WERI-Rb-1 (cell line): ENCODE measurements at regions not wholly inside any gene's neighbourhood (a gene's known extent, or its start where the extent isn't known, plus 50 kb on each side); places are given as distances from the start of the nearest gene placed in this dataset.

Experiments
- DNase-seq: peaks from one replicate; pipeline ENCODE4 v3.0.0-alpha.2; 2020
- H3K27ac ChIP-seq: fragments of 250-450 bp; sonication (Bioruptor Pico); 2 replicates; pipeline ENCODE4 v1.5.1; 2020; ENCODE audit warnings: mild to moderate bottlenecking, moderate library complexity
- H3K27me3 ChIP-seq: fragments of 250-450 bp; sonication (Bioruptor Pico); 2 replicates; pipeline ENCODE4 v1.5.1; 2021; ENCODE audit warnings: mild to moderate bottlenecking, low read depth, moderate library complexity; ENCODE audit not compliant: insufficient read depth, severe bottlenecking
- H3K36me3 ChIP-seq: fragments of 250-450 bp; sonication (Bioruptor Pico); 2 replicates; pipeline ENCODE4 v1.5.1; 2020; ENCODE audit warnings: mild to moderate bottlenecking, moderate library complexity
- H3K4me3 ChIP-seq: 2 replicates; pipeline ENCODE4 v1.5.1; 2011; ENCODE audit warnings: low read depth, mild to moderate bottlenecking, control low read depth, low read length
- H3K9me3 ChIP-seq: fragments of 250-450 bp; sonication (Bioruptor Pico); 2 replicates; pipeline ENCODE4 v1.5.1; 2021; ENCODE audit warnings: mild to moderate bottlenecking, moderate library complexity; ENCODE audit not compliant: severe bottlenecking
- CTCF ChIP-seq: IDR thresholded peaks from 2 replicates; pipeline ENCODE4 v1.5.1; 2011; ENCODE audit warnings: low read depth, mild to moderate bottlenecking, control low read depth, inconsistent platforms, low read length

GRCh38 chr5:73390972-73391371 is 57.6 kb downstream of the FOXD1 start:
- Histone ChIP-seq H3K27me3 (no peaks in the 10 kb centered on the region), H3K9me3 (peaks cover 1% of the 10 kb centered on the region), H3K36me3 (no peaks in the 10 kb centered on the region), H3K4me3 (no peak overlapping the region), H3K27ac (no peak overlapping the region)
- DNase-seq, result no peak
- no peak for TF ChIP-seq CTCF

GRCh38 chr5:73388740-73389139 is 59.8 kb downstream of the FOXD1 start:
- DNase-seq, result peak; percentile 46
- H3K9me3 ChIP-seq, result peaks cover 14% of the 10 kb centered on the region
- no peaks in the 10 kb centered on the region for H3K27me3 ChIP-seq
- H3K36me3 ChIP-seq, result no peaks in the 10 kb centered on the region
- peak overlapping the region; percentile 80 for H3K27ac ChIP-seq
- no peak for TF ChIP-seq CTCF
- H3K4me3 ChIP-seq, result no peak overlapping the region

- no peak for TF ChIP-seq CTCF
- H3K27ac ChIP-seq, result peak overlapping the region; percentile 80
Measured at GRCh38 chr5:73388306-73388684, 60.3 kb downstream of the FOXD1 start.

GRCh38 chr5:73387601-73388305 is 60.8 kb downstream of the FOXD1 start:
- Histone ChIP-seq H3K9me3 (peaks cover 20% of the 10 kb centered on the region), H3K4me3 (no peak overlapping the region), H3K27ac (peak overlapping the region; percentile 65), H3K36me3 (no peaks in the 10 kb centered on the region), H3K27me3 (no peaks in the 10 kb centered on the region)
- no peak for DNase-seq
- TF ChIP-seq CTCF, result no peak

More at GRCh38 chr5:73388306-73388684, 60.3 kb downstream of the FOXD1 start:
- Histone ChIP-seq H3K9me3 (peaks cover 16% of the 10 kb centered on the region), H3K4me3 (no peak overlapping the region), H3K27me3 (no peaks in the 10 kb centered on the region), H3K36me3 (no peaks in the 10 kb centered on the region)
- DNase-seq, result peak; percentile 84

GRCh38 chr5:73387149-73387591 is 61.4 kb downstream of the FOXD1 start:
- Histone ChIP-seq H3K36me3 (no peaks in the 10 kb centered on the region), H3K27ac (peak overlapping the region; percentile 65; the same call in 1 of the 2 replicates), H3K27me3 (no peaks in the 10 kb centered on the region), H3K9me3 (peaks cover 25% of the 10 kb centered on the region), H3K4me3 (no peak overlapping the region)
- TF ChIP-seq CTCF, result peak; percentile 35; the same call in 1 of the 2 replicates
- peak; percentile 37 for DNase-seq

GRCh38 chr5:73384861-73385260 is 63.7 kb downstream of the FOXD1 start:
- TF ChIP-seq CTCF, result no peak
- Histone ChIP-seq H3K9me3 (peaks cover 41% of the 10 kb centered on the region), H3K36me3 (no peaks in the 10 kb centered on the region), H3K27ac (no peak overlapping the region), H3K4me3 (no peak overlapping the region), H3K27me3 (no peaks in the 10 kb centered on the region)
- no peak for DNase-seq
